IMR-90 (cell line): ENCODE measurements at regions not wholly inside any gene's neighbourhood (a gene's known extent, or its start where the extent isn't known, plus 50 kb on each side); places are given as distances from the start of the nearest gene placed in this dataset.

Experiments used
- ATAC-seq: fragments of 200-7000 bp; cut with Tn5 transposase; 2 replicates; pipeline ENCODE4 v1.9.1; 2020; ENCODE audit warnings: low read depth, mild to moderate bottlenecking, moderate library complexity
- BruUV-seq: library from RNA; stranded (reverse); fragments of 400-500 nt; replicated peaks from 2 replicates; lab custom pipeline; 2021; lab: Mats Ljungman, UMichigan
- CTCF ChIA-PET: fragments of 300-600 bp; formaldehyde crosslinking; extraction: SDS; loops from one replicate; lab custom pipeline; 2021; ENCODE audit warnings: antibody characterized with exemption; lab: Yijun Ruan, JAX
- POLR2A ChIA-PET: fragments of 300-600 bp; sonication (Branson Sonifier 250); formaldehyde crosslinking; loops from one replicate; lab custom pipeline; 2022; ENCODE audit warnings: antibody characterized with exemption; ENCODE audit not compliant: unreplicated experiment; lab: Charles Lee
- DNase-seq: peaks from one replicate; pipeline ENCODE4 v3.0.0; 2013
- H2AFZ ChIP-seq: replicated peaks from 2 replicates; pipeline ENCODE3; 2013; ENCODE audit warnings: low read length, mild to moderate bottlenecking; ENCODE audit not compliant: poor library complexity
- H2AK5ac ChIP-seq: 2 replicates; pipeline ENCODE4 v1.6.1; 2013; ENCODE audit warnings: low read depth, low read length, inconsistent platforms
- H2AK9ac ChIP-seq: replicated peaks from 2 replicates; pipeline ENCODE3; 2013; ENCODE audit warnings: mild to moderate bottlenecking, low read depth, low read length, moderate library complexity; ENCODE audit not compliant: poor library complexity
- H2BK120ac ChIP-seq: 2 replicates; pipeline ENCODE4 v1.6.1; 2013; ENCODE audit warnings: low read depth, low read length, inconsistent platforms
- H2BK15ac ChIP-seq: 3 replicates; pipeline ENCODE4 v1.6.1; 2013; ENCODE audit warnings: low read depth, low read length, inconsistent platforms
- H2BK20ac ChIP-seq: 2 replicates; pipeline ENCODE4 v1.6.1; 2013; ENCODE audit warnings: low read depth, mild to moderate bottlenecking, inconsistent platforms, low read length, moderate library complexity
- H2BK5ac ChIP-seq: 2 replicates; pipeline ENCODE4 v1.6.1; 2013; ENCODE audit warnings: mild to moderate bottlenecking, low read depth, low read length, inconsistent platforms; ENCODE audit not compliant: poor library complexity, severe bottlenecking
- H3K14ac ChIP-seq: replicated peaks from 2 replicates; pipeline ENCODE4 v1.6.1; 2013; ENCODE audit warnings: low read depth, low read length, inconsistent platforms
- H3K18ac ChIP-seq: 2 replicates; pipeline ENCODE4 v1.6.1; 2013; ENCODE audit warnings: low read depth, low read length, control low read depth
- H3K23ac ChIP-seq: 2 replicates; pipeline ENCODE4 v1.6.1; 2013; ENCODE audit warnings: low read depth, low read length, inconsistent platforms
- H3K27ac ChIP-seq: 2 replicates; pipeline ENCODE4 v1.5.1; 2013; ENCODE audit warnings: mild to moderate bottlenecking, control low read depth, low read length; ENCODE audit not compliant: insufficient read depth
- H3K27me3 ChIP-seq: 2 replicates; pipeline ENCODE4 v1.6.1; 2013; ENCODE audit warnings: low read length; ENCODE audit not compliant: control insufficient read depth, insufficient read depth
- H3K36me3 ChIP-seq: 2 replicates; pipeline ENCODE4 v1.6.1; 2013; ENCODE audit warnings: low read length, mixed read lengths; ENCODE audit not compliant: control insufficient read depth, insufficient read depth
- H3K4ac ChIP-seq: 2 replicates; pipeline ENCODE4 v1.6.1; 2013; ENCODE audit warnings: low read depth, low read length, inconsistent platforms
- H3K4me1 ChIP-seq: 2 replicates; pipeline ENCODE4 v1.6.1; 2013; ENCODE audit warnings: low read length, mixed read lengths; ENCODE audit not compliant: control insufficient read depth, insufficient read depth
- H3K4me2 ChIP-seq: 2 replicates; pipeline ENCODE4 v1.6.1; 2013; ENCODE audit warnings: low read depth, mild to moderate bottlenecking, control low read depth, low read length, moderate library complexity
- H3K4me3 ChIP-seq: 2 replicates; pipeline ENCODE4 v1.5.1; 2013; ENCODE audit warnings: low read depth, mild to moderate bottlenecking, control low read depth, low read length, moderate library complexity; ENCODE audit not compliant: insufficient read depth
- H3K56ac ChIP-seq: 2 replicates; pipeline ENCODE4 v1.6.1; 2013; ENCODE audit warnings: low read length, inconsistent platforms; ENCODE audit not compliant: insufficient read depth; ENCODE audit errors: extremely low read depth
- H3K79me1 ChIP-seq, 2 experiments: 2 replicates each; pipeline ENCODE4 v1.6.1; 2013; ENCODE audit warnings: low read length in 2 of 2, inconsistent platforms in 1 of 2, low read depth in 1 of 2
- H3K9ac ChIP-seq: 2 replicates; pipeline ENCODE4 v1.6.1; 2013; ENCODE audit warnings: low read depth, low read length, control low read depth
- H3K9me1 ChIP-seq: 2 replicates; pipeline ENCODE4 v1.6.1; 2013; ENCODE audit warnings: low read length, inconsistent platforms; ENCODE audit not compliant: insufficient read depth
- H3K9me3 ChIP-seq: 2 replicates; pipeline ENCODE4 v1.6.1; 2013; ENCODE audit warnings: low read length; ENCODE audit not compliant: control insufficient read depth, insufficient read depth
- H4K20me1 ChIP-seq: 2 replicates; pipeline ENCODE4 v1.6.1; 2013; ENCODE audit warnings: low read length, inconsistent platforms; ENCODE audit not compliant: insufficient read depth
- H4K5ac ChIP-seq: 2 replicates; pipeline ENCODE4 v1.6.1; 2013; ENCODE audit warnings: mild to moderate bottlenecking, low read depth, low read length, control low read depth
- H4K8ac ChIP-seq, 2 experiments: 2 replicates each; pipeline ENCODE4 v1.6.1; 2013; ENCODE audit warnings: low read depth in 2 of 2, low read length in 2 of 2, control low read depth in 1 of 2, inconsistent platforms in 1 of 2
- H4K91ac ChIP-seq: 2 replicates; pipeline ENCODE4 v1.6.1; 2013; ENCODE audit warnings: low read depth, low read length, inconsistent platforms; ENCODE audit not compliant: insufficient read depth
- BHLHE40 ChIP-seq: fragments of 150-350 bp; IDR thresholded peaks from 2 replicates; pipeline ENCODE4 v1.6.1; 2016; ENCODE audit warnings: mild to moderate bottlenecking, low read depth, low read length
- CEBPB ChIP-seq: IDR thresholded peaks from 2 replicates; pipeline ENCODE4 v1.6.1; 2012; ENCODE audit warnings: low read depth, low read length, improper control_type of control experiment
- CHD1 ChIP-seq: IDR thresholded peaks from 2 replicates; pipeline ENCODE4 v1.6.1; 2012; ENCODE audit warnings: low read depth, low read length, improper control_type of control experiment
- FOS ChIP-seq: fragments of 150-350 bp; IDR thresholded peaks from 2 replicates; pipeline ENCODE4 v1.6.1; 2016; ENCODE audit warnings: low read depth, low read length
- MAFK ChIP-seq: IDR thresholded peaks from 2 replicates; pipeline ENCODE4 v1.6.1; 2012; ENCODE audit warnings: low read depth, low read length, improper control_type of control experiment
- MAZ ChIP-seq: IDR thresholded peaks from 2 replicates; pipeline ENCODE4 v1.6.1; 2012; ENCODE audit warnings: low read depth, mild to moderate bottlenecking, low read length, improper control_type of control experiment, moderate library complexity, borderline replicate concordance
- MXI1 ChIP-seq: IDR thresholded peaks from 2 replicates; pipeline ENCODE4 v1.6.1; 2012; ENCODE audit warnings: low read depth, mild to moderate bottlenecking, low read length, moderate library complexity, borderline replicate concordance
- NFE2L2 ChIP-seq: fragments of 150-350 bp; IDR thresholded peaks from 2 replicates; pipeline ENCODE4 v1.6.1; 2016; ENCODE audit warnings: low read depth, mild to moderate bottlenecking, low read length
- POLR2A ChIP-seq: IDR thresholded peaks from 2 replicates; pipeline ENCODE4 v1.6.1; 2012; ENCODE audit warnings: mild to moderate bottlenecking, low read depth, low read length
- RAD21 ChIP-seq: IDR thresholded peaks from 2 replicates; pipeline ENCODE4 v1.6.1; 2012; ENCODE audit warnings: low read length, improper control_type of control experiment
- RCOR1 ChIP-seq: IDR thresholded peaks from 2 replicates; pipeline ENCODE4 v1.6.1; 2012; ENCODE audit warnings: mild to moderate bottlenecking, low read length, improper control_type of control experiment; ENCODE audit not compliant: insufficient replicate concordance
- RFX5 ChIP-seq: IDR thresholded peaks from 2 replicates; pipeline ENCODE4 v1.8.0; 2012; ENCODE audit warnings: low read depth, mild to moderate bottlenecking, low read length, moderate library complexity
- SMC3 ChIP-seq: fragments of 150-350 bp; IDR thresholded peaks from 2 replicates; pipeline ENCODE4 v1.6.1; 2016; ENCODE audit warnings: low read depth, mild to moderate bottlenecking, antibody characterized with exemption, low read length, moderate library complexity
- dilution Hi-C: fragments of 300-500 bp; cut with HindIII; formaldehyde crosslinking; loops from one replicate; pipeline ENCODE4 v1.14.3; 2018; ENCODE audit warnings: low sequenced_read_pairs; ENCODE audit not compliant: unreplicated experiment
- in situ Hi-C: fragments of 300-500 bp; cut with MboI; formaldehyde crosslinking; loops from 3 replicates; pipeline ENCODE4 v1.14.3; 2019; ENCODE audit warnings: low sequenced_read_pairs, inconsistent platforms, mixed read lengths
- intact Hi-C: fragments of 100-400 bp; cut with micrococcal nuclease; formaldehyde crosslinking; loops from 2 replicates; pipeline ENCODE4 v1.10.0; 2022
- TF ChIP-seq, protein P1 (sequence below): conservative IDR thresholded peaks from 2 replicates; pipeline ENCODE4 v1.5.1; 2012; ENCODE audit warnings: mild to moderate bottlenecking, low read depth, low read length, improper control_type of control experiment
- TF ChIP-seq, protein P2 (sequence below): fragments of 150-350 bp; IDR thresholded peaks from 2 replicates; pipeline ENCODE4 v1.6.1; 2016; ENCODE audit warnings: low read depth, mild to moderate bottlenecking, low read length, moderate library complexity, borderline replicate concordance
- TF ChIP-seq, protein P3 (sequence below): fragments of 150-350 bp; IDR thresholded peaks from 2 replicates; pipeline ENCODE4 v1.6.1; 2017; ENCODE audit warnings: mild to moderate bottlenecking, antibody characterized with exemption, low read length, low read depth

DNA sequence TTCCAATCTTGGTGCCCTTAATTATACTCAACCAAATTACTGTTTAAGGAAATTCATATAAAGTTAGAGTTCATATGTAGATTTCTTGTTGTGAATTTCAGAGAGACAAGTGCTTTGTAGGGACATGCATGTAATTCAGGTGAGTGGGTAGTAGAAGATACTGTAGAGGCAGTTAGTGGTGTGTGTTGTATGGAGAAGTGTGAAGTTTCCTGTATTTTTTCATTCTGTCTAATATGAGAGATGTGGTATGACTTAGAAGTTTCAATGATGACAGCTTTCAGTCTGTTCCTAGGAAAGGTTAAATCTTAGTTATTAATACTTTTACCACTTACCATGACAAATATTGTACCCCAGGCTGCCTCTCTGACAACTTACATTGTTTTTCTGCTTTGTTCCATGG, 294.2 kb downstream of the TDRD3 start:
- no peak overlapping the region for H3K27ac ChIP-seq
- POLR2A ChIA-PET, result no interaction called here
- H3K14ac ChIP-seq, result no peak overlapping the region
- H2AK9ac ChIP-seq, result no peak overlapping the region
- no peak overlapping the region for H3K4me2 ChIP-seq
- no peak overlapping the region for H3K23ac ChIP-seq
- no peak for DNase-seq
- no peak for ATAC-seq
- H3K9ac ChIP-seq, result no peak overlapping the region
- H4K91ac ChIP-seq, result no peak overlapping the region
- H2BK15ac ChIP-seq, result no peak overlapping the region
- H2BK120ac ChIP-seq, result no peak overlapping the region
- CTCF ChIA-PET, result no interaction called here
- TF ChIP-seq CEBPB (no peak), MXI1 (no peak), NFE2L2 (no peak), CHD1 (no peak), BHLHE40 (no peak), RCOR1 (no peak), RAD21 (no peak), FOS (no peak), RFX5 (no peak), SMC3 (no peak), MAZ (no peak), POLR2A (no peak), MAFK (no peak)
- TF ChIP-seq, protein P1, sequence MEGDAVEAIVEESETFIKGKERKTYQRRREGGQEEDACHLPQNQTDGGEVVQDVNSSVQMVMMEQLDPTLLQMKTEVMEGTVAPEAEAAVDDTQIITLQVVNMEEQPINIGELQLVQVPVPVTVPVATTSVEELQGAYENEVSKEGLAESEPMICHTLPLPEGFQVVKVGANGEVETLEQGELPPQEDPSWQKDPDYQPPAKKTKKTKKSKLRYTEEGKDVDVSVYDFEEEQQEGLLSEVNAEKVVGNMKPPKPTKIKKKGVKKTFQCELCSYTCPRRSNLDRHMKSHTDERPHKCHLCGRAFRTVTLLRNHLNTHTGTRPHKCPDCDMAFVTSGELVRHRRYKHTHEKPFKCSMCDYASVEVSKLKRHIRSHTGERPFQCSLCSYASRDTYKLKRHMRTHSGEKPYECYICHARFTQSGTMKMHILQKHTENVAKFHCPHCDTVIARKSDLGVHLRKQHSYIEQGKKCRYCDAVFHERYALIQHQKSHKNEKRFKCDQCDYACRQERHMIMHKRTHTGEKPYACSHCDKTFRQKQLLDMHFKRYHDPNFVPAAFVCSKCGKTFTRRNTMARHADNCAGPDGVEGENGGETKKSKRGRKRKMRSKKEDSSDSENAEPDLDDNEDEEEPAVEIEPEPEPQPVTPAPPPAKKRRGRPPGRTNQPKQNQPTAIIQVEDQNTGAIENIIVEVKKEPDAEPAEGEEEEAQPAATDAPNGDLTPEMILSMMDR, result no peak
- TF ChIP-seq, protein P2, sequence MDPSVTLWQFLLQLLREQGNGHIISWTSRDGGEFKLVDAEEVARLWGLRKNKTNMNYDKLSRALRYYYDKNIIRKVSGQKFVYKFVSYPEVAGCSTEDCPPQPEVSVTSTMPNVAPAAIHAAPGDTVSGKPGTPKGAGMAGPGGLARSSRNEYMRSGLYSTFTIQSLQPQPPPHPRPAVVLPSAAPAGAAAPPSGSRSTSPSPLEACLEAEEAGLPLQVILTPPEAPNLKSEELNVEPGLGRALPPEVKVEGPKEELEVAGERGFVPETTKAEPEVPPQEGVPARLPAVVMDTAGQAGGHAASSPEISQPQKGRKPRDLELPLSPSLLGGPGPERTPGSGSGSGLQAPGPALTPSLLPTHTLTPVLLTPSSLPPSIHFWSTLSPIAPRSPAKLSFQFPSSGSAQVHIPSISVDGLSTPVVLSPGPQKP, result no peak
- TF ChIP-seq, protein P3, sequence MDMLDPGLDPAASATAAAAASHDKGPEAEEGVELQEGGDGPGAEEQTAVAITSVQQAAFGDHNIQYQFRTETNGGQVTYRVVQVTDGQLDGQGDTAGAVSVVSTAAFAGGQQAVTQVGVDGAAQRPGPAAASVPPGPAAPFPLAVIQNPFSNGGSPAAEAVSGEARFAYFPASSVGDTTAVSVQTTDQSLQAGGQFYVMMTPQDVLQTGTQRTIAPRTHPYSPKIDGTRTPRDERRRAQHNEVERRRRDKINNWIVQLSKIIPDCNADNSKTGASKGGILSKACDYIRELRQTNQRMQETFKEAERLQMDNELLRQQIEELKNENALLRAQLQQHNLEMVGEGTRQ, result no peak
- no TSS peak for BruUV-seq
- no peak overlapping the region for H2BK20ac ChIP-seq
- intact Hi-C loops, result no loop called here
- H4K5ac ChIP-seq, result no peak overlapping the region
- H3K18ac ChIP-seq, result no peak overlapping the region
- H3K4me3 ChIP-seq, result no peak overlapping the region
- H2BK5ac ChIP-seq, result no peak overlapping the region
- no peak overlapping the region for H4K8ac ChIP-seq
- dilution Hi-C loops, result no loop called here
- in situ Hi-C loops, result loop anchor here (10.0 kb wide), 1 partner anchor 56 kb away; no protein-coding TSS in a partner anchor
- no peaks in the 10 kb centered on the region for H3K27me3 ChIP-seq
- H3K56ac ChIP-seq, result no peak overlapping the region
- no peaks in the 10 kb centered on the region for H3K79me1 ChIP-seq
- H3K36me3 ChIP-seq, result no peaks in the 10 kb centered on the region
- H3K9me1 ChIP-seq, result no peaks in the 10 kb centered on the region
- H3K4me1 ChIP-seq, result no peaks in the 10 kb centered on the region
- no peak overlapping the region for H3K4ac ChIP-seq
- no peak overlapping the region for H2AFZ ChIP-seq
- no peak overlapping the region for H2AK5ac ChIP-seq
- no peaks in the 10 kb centered on the region for H4K20me1 ChIP-seq
- no peaks in the 10 kb centered on the region for H3K9me3 ChIP-seq
